Osteoblast (primary cell): ENCODE measurements at regions not wholly inside any gene's neighbourhood (a gene's known extent, or its start where the extent isn't known, plus 50 kb on each side); places are given as distances from the start of the nearest gene placed in this dataset.

Experiments used
- DNase-seq: peaks from one replicate; pipeline ENCODE4 v3.0.0; 2011; ENCODE audit warnings: low spot score, mixed read lengths; ENCODE audit not compliant: insufficient read length; ENCODE audit errors: missing footprints
- H2AFZ ChIP-seq: 2 replicates; pipeline ENCODE4 v1.6.0; 2011; ENCODE audit warnings: mild to moderate bottlenecking, low read length
- H3K27ac ChIP-seq: 2 replicates; pipeline ENCODE4 v1.5.1; 2011; ENCODE audit warnings: mild to moderate bottlenecking, low read depth, low read length, moderate library complexity
- H3K27me3 ChIP-seq: 2 replicates; pipeline ENCODE4 v1.6.0; 2012; ENCODE audit warnings: mild to moderate bottlenecking, control low read depth, inconsistent platforms, low read length, moderate library complexity; ENCODE audit not compliant: insufficient read depth
- H3K36me3 ChIP-seq: 2 replicates; pipeline ENCODE4 v1.5.1; 2011; ENCODE audit warnings: mild to moderate bottlenecking, low read length, control low read depth, moderate library complexity; ENCODE audit not compliant: insufficient read depth
- H3K4me1 ChIP-seq: 2 replicates; pipeline ENCODE4 v1.5.1; 2011; ENCODE audit warnings: mild to moderate bottlenecking, low read length, control low read depth, moderate library complexity; ENCODE audit not compliant: insufficient read depth
- H3K4me2 ChIP-seq: 2 replicates; pipeline ENCODE4 v1.6.0; 2011; ENCODE audit warnings: mild to moderate bottlenecking, low read length; ENCODE audit not compliant: insufficient read depth
- H3K4me3 ChIP-seq: fragments of 200-600 bp; sonication (generic); 3 replicates; pipeline ENCODE4 v1.5.1; 2012; ENCODE audit warnings: mild to moderate bottlenecking, low read length, inconsistent platforms; ENCODE audit not compliant: insufficient read depth
- H3K79me2 ChIP-seq: 2 replicates; pipeline ENCODE4 v1.6.0; 2012; ENCODE audit warnings: mild to moderate bottlenecking, low read length, control low read depth, inconsistent platforms; ENCODE audit not compliant: insufficient read depth
- H3K9me3 ChIP-seq: 2 replicates; pipeline ENCODE4 v1.5.1; 2011; ENCODE audit warnings: low read depth, low read length, control low read depth
- H4K20me1 ChIP-seq: 2 replicates; pipeline ENCODE4 v1.6.0; 2012; ENCODE audit warnings: mild to moderate bottlenecking, low read length, control low read depth; ENCODE audit not compliant: insufficient read depth
- CTCF ChIP-seq: IDR thresholded peaks from 2 replicates; pipeline ENCODE4 v1.5.1; 2011; ENCODE audit warnings: mild to moderate bottlenecking, low read depth, low read length, moderate library complexity; ENCODE audit errors: extremely low read depth

- DNase-seq: no peak
- H3K27me3 ChIP-seq: no peaks in the 10 kb centered on the region
- no peaks in the 10 kb centered on the region for H3K36me3 ChIP-seq
- no peak overlapping the region for H3K27ac ChIP-seq
- no peak overlapping the region for H2AFZ ChIP-seq
- H3K9me3 ChIP-seq: peaks cover 2% of the 10 kb centered on the region
- TF ChIP-seq CTCF: no peak
- H3K4me3 ChIP-seq: no peak overlapping the region
- no peaks in the 10 kb centered on the region for H3K4me1 ChIP-seq
- no peak overlapping the region for H3K4me2 ChIP-seq
- no peaks in the 10 kb centered on the region for H4K20me1 ChIP-seq
- H3K79me2 ChIP-seq: no peaks in the 10 kb centered on the region
Measured at GRCh38 chr1:68889471-68889870, 392.6 kb upstream of the DEPDC1 start.

- Histone ChIP-seq H3K27ac (no peak overlapping the region), H3K9me3 (peaks cover 2% of the 10 kb centered on the region), H3K4me3 (no peak overlapping the region), H3K4me2 (no peak overlapping the region), H3K79me2 (no peaks in the 10 kb centered on the region), H2AFZ (no peak overlapping the region), H3K36me3 (no peaks in the 10 kb centered on the region), H3K27me3 (no peaks in the 10 kb centered on the region), H4K20me1 (no peaks in the 10 kb centered on the region), H3K4me1 (no peaks in the 10 kb centered on the region)
- DNase-seq: no peak
- no peak for TF ChIP-seq CTCF
Measured at GRCh38 chr1:68890736-68891135, 393.9 kb upstream of the DEPDC1 start.

- H2AFZ ChIP-seq: no peak overlapping the region
- no peak for DNase-seq
- no peaks in the 10 kb centered on the region for H3K36me3 ChIP-seq
- H3K27me3 ChIP-seq: no peaks in the 10 kb centered on the region
- no peak for TF ChIP-seq CTCF
- H3K4me1 ChIP-seq: no peaks in the 10 kb centered on the region
- H3K27ac ChIP-seq: no peak overlapping the region
- H3K4me2 ChIP-seq: no peak overlapping the region
- no peaks in the 10 kb centered on the region for H3K9me3 ChIP-seq
- no peaks in the 10 kb centered on the region for H4K20me1 ChIP-seq
- H3K4me3 ChIP-seq: no peak overlapping the region
- no peaks in the 10 kb centered on the region for H3K79me2 ChIP-seq
Measured at GRCh38 chr1:68904477-68904876, 407.6 kb upstream of the DEPDC1 start.

GRCh38 chr1:68906431-68906830 lies 409.5 kb upstream of the DEPDC1 start:
- TF ChIP-seq CTCF: no peak
- H3K27ac ChIP-seq: no peak overlapping the region
- no peaks in the 10 kb centered on the region for H3K9me3 ChIP-seq
- no peaks in the 10 kb centered on the region for H3K79me2 ChIP-seq
- no peak overlapping the region for H3K4me2 ChIP-seq
- no peaks in the 10 kb centered on the region for H3K4me1 ChIP-seq
- no peaks in the 10 kb centered on the region for H3K36me3 ChIP-seq
- no peak overlapping the region for H2AFZ ChIP-seq
- no peak overlapping the region for H3K4me3 ChIP-seq
- no peaks in the 10 kb centered on the region for H4K20me1 ChIP-seq
- no peaks in the 10 kb centered on the region for H3K27me3 ChIP-seq
- no peak for DNase-seq
